ENCODE measurements at regions not wholly inside any gene's neighbourhood (a gene's known extent, or its start where the extent isn't known, plus 50 kb on each side); places are given as distances from the start of the nearest gene placed in this dataset.

- TF ChIP-seq TAF1 (IDR thresholded peaks at IDR 0.05; ENCODE audit: low read depth) (no peak), YY1 (IDR thresholded peaks at IDR 0.05; ENCODE audit: low read depth) (no peak), EP300 (IDR thresholded peaks at IDR 0.05; ENCODE audit: borderline replicate concordance) (no peak), RAD21 (IDR thresholded peaks at IDR 0.05; ENCODE audit: low read depth) (no peak), REST (IDR thresholded peaks at IDR 0.05; ENCODE audit: low read depth) (no peak), TEAD4 (IDR thresholded peaks at IDR 0.05) (no peak), NFIC (IDR thresholded peaks at IDR 0.05) (no peak)
Measured at GRCh38 chr11:129729216-129729615, 86.4 kb upstream of the TMEM45B start.

All from Ishikawa (cell line).